ENCODE measurements at regions not wholly inside any gene's neighbourhood (a gene's known extent, or its start where the extent isn't known, plus 50 kb on each side); places are given as distances from the start of the nearest gene placed in this dataset.

DNA sequence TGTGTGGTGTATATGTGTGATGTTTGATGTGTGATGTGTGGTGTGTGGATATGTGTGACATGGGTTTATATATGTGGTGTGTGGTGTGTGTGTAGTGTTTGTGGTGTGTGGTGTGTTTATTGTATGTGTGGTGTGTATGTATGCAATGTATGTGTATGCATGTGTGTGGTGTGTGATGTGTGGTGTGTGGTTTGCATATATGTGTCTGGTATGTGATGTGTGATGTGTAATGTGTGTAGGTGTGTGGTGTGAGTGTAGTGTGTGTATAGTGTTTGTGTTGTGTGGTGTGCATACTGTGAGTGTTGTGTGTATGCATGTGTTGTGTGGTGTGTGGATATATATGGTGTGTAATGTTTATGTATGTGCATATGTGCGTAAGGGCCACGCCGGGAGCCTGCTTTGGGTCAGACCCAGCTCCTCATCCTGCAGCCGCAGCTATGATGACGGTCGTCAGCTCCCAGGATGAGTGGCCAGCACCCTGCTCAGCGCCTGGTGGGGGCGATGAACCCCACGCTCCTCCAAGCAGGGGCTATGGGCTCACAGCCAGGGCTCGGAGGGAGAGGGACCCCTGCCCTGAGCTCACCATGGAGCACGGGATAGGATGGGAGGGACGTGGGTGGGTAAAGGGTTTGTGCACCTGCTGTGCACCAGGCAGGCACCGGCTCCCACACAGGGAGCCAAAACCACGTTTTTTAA lies 331.3 kb downstream of the EIPR1 start:
- Histone ChIP-seq H3K27ac (ENCODE audit: control insufficient read depth, insufficient read depth) (no peak overlapping the region), H3K27me3 (replicated peaks in 1 of 2; ENCODE audit: control insufficient read depth in 2 of 2, insufficient read depth in 2 of 2, low read length in 1 of 2) (no peaks in the 10 kb centered on the region), H2AFZ (ENCODE audit: control insufficient read depth, low read depth, low read length) (no peak overlapping the region), H3K9me3 (replicated peaks; ENCODE audit: control insufficient read depth, insufficient read depth, low read length) (no peaks in the 10 kb centered on the region; the same call in 2 of the 3 replicates), H3K4me2 (ENCODE audit: control insufficient read depth, insufficient read depth) (no peak overlapping the region), H3K4me3 (no peak overlapping the region), H3K36me3 (ENCODE audit: control insufficient read depth in 2 of 2, insufficient read depth in 2 of 2, low read length in 1 of 2) (no peaks in the 10 kb centered on the region), H3K4me1 (ENCODE audit: control insufficient read depth, insufficient read depth, low read length) (no peaks in the 10 kb centered on the region), H3K9ac (ENCODE audit: control insufficient read depth, insufficient read depth, low read length) (no peak overlapping the region), H3K79me2 (ENCODE audit: control insufficient read depth, insufficient read depth, low read length) (no peaks in the 10 kb centered on the region), H4K20me1 (ENCODE audit: control insufficient read depth, insufficient read depth) (no peaks in the 10 kb centered on the region)
- FAIRE-seq, result no peak
- SMC1A ChIA-PET (ENCODE audit: uncharacterized antibody, unreplicated experiment), result no interaction called here
- in situ Hi-C loops (cut with MboI), result no loop called here
- TF ChIP-seq, protein P1, sequence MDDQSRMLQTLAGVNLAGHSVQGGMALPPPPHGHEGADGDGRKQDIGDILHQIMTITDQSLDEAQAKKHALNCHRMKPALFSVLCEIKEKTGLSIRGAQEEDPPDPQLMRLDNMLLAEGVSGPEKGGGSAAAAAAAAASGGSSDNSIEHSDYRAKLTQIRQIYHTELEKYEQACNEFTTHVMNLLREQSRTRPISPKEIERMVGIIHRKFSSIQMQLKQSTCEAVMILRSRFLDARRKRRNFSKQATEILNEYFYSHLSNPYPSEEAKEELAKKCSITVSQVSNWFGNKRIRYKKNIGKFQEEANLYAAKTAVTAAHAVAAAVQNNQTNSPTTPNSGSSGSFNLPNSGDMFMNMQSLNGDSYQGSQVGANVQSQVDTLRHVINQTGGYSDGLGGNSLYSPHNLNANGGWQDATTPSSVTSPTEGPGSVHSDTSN (IDR thresholded peaks at IDR 0.05; ENCODE audit: insufficient replicate concordance, low read depth, low read length), result no peak
- TF ChIP-seq RAD51 (IDR thresholded peaks at IDR 0.05) (no peak), CREB1 (IDR thresholded peaks at IDR 0.05; ENCODE audit: low read depth) (no peak), EZH2 (IDR thresholded peaks at IDR 0.05; ENCODE audit: borderline replicate concordance, control insufficient read depth, low read depth, low read length) (no peak), TAF1 (IDR thresholded peaks at IDR 0.05; ENCODE audit: borderline replicate concordance, low read depth, low read length) (no peak), MYC (IDR thresholded peaks at IDR 0.05; ENCODE audit: insufficient read depth, insufficient read length, insufficient replicate concordance, low read length, severe bottlenecking) (no peak), BHLHE40 (IDR thresholded peaks at IDR 0.05; ENCODE audit: borderline replicate concordance in 1 of 2, low read depth in 2 of 2, low read length in 1 of 2) (no peak), DPF2 (IDR thresholded peaks at IDR 0.05) (no peak)
- TF ChIP-seq, protein P2, sequence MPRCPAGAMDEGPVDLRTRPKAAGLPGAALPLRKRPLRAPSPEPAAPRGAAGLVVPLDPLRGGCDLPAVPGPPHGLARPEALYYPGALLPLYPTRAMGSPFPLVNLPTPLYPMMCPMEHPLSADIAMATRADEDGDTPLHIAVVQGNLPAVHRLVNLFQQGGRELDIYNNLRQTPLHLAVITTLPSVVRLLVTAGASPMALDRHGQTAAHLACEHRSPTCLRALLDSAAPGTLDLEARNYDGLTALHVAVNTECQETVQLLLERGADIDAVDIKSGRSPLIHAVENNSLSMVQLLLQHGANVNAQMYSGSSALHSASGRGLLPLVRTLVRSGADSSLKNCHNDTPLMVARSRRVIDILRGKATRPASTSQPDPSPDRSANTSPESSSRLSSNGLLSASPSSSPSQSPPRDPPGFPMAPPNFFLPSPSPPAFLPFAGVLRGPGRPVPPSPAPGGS (IDR thresholded peaks at IDR 0.05; ENCODE audit: borderline replicate concordance, insufficient read depth, low read depth, low read length, poor library complexity, severe bottlenecking), result no peak
- TF ChIP-seq, protein P3, sequence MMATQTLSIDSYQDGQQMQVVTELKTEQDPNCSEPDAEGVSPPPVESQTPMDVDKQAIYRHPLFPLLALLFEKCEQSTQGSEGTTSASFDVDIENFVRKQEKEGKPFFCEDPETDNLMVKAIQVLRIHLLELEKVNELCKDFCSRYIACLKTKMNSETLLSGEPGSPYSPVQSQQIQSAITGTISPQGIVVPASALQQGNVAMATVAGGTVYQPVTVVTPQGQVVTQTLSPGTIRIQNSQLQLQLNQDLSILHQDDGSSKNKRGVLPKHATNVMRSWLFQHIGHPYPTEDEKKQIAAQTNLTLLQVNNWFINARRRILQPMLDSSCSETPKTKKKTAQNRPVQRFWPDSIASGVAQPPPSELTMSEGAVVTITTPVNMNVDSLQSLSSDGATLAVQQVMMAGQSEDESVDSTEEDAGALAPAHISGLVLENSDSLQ (IDR thresholded peaks at IDR 0.05), result no peak
- POLR2A ChIA-PET, result no interaction called here
- DNase-seq (ENCODE audit: low read depth, low spot score), result no peak
- ATAC-seq, result no peak
- whole genome bisulfite sequencing (ENCODE audit: insufficient coverage, insufficient replicate concordance, low lambda C conversion rate, missing lambda C conversion rate), result 74% methylated on average over 14 of the region's 14 CpGs
- intact Hi-C loops (cut with micrococcal nuclease; ENCODE audit: unreplicated experiment), result no loop called here
- CTCF ChIA-PET, result no interaction called here
- RAD21 ChIA-PET (ENCODE audit: unreplicated experiment), result no interaction called here
- no TSS peak for BruUV-seq (replicated peaks)

Measured in GM12878 (cell line).